Activated CD4-positive, alpha-beta T cell treated with anti-CD3 and anti-CD28 coated beads, Interleukin-2, amount 10 ng/mL, durations not matched to agents 24 days and 14 days (primary cell): ENCODE measurements at regions not wholly inside any gene's neighbourhood (a gene's known extent, or its start where the extent isn't known, plus 50 kb on each side); places are given as distances from the start of the nearest gene placed in this dataset.

Source experiments
- DNase-seq: peaks from one replicate; pipeline ENCODE4 v3.0.0; 2022
- H3K27ac Mint-ChIP-seq: one replicate; pipeline ENCODE4 v1.8.0; 2022; ENCODE audit warnings: mild to moderate bottlenecking, mixed read lengths
- H3K27me3 Mint-ChIP-seq: one replicate; pipeline ENCODE4 v1.8.0; 2022; ENCODE audit warnings: mixed read lengths
- H3K36me3 Mint-ChIP-seq: one replicate; pipeline ENCODE4 v1.8.0; 2022; ENCODE audit warnings: low read depth, mild to moderate bottlenecking, mixed read lengths
- H3K4me1 Mint-ChIP-seq: one replicate; pipeline ENCODE4 v1.8.0; 2021; ENCODE audit warnings: mixed read lengths
- H3K4me3 Mint-ChIP-seq: one replicate; pipeline ENCODE4 v1.8.0; 2022; ENCODE audit warnings: mild to moderate bottlenecking, moderate library complexity, mixed read lengths
- H3K9me3 Mint-ChIP-seq: one replicate; pipeline ENCODE4 v1.8.0; 2021; ENCODE audit warnings: mixed read lengths
- intact Hi-C: fragments of 100-400 bp; cut with micrococcal nuclease; formaldehyde crosslinking; loops from one replicate; pipeline ENCODE4 v1.15.1; 2023

DNA sequence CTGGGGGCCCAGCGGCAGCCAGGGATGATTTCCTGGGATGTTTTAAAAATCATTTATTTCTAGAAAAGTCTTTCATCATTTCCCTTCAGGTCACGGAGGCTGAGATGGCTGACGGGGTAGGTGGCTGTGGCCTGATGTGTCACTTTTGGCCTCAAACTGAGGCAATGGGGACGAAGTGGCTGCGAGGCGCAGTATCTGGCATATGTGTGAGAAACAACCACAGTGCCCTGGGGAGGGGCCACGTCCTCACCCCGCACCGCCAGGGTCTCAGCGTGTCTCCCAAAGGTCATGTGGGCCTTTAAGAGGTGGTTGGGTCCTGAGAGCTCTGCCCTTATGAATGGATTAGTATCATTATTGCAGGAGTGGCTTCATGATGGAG, 120.0 kb downstream of the CEBPB start:
- intact Hi-C loops = no loop called here
- peaks cover 25% of the 10 kb centered on the region for H3K27me3 Mint-ChIP-seq
- no peaks in the 10 kb centered on the region for H3K36me3 Mint-ChIP-seq
- H3K4me1 Mint-ChIP-seq = no peaks in the 10 kb centered on the region
- H3K4me3 Mint-ChIP-seq = no peak overlapping the region
- H3K9me3 Mint-ChIP-seq = no peaks in the 10 kb centered on the region
- no peak overlapping the region for H3K27ac Mint-ChIP-seq
- DNase-seq = no peak

GRCh38 chr20:50311308-50312001, 120.8 kb downstream of the CEBPB start:
- H3K4me1 Mint-ChIP-seq = no peaks in the 10 kb centered on the region

GRCh38 chr20:50312002-50312681, 121.5 kb downstream of the CEBPB start:
- no peak overlapping the region for H3K4me3 Mint-ChIP-seq
- H3K27ac Mint-ChIP-seq = no peak overlapping the region
- no peaks in the 10 kb centered on the region for H3K9me3 Mint-ChIP-seq
- intact Hi-C loops = no loop called here
- peaks cover 33% of the 10 kb centered on the region for H3K27me3 Mint-ChIP-seq
- H3K36me3 Mint-ChIP-seq = no peaks in the 10 kb centered on the region
- no peaks in the 10 kb centered on the region for H3K4me1 Mint-ChIP-seq
- DNase-seq = no peak

More at GRCh38 chr20:50311308-50312001, 120.8 kb downstream of the CEBPB start:
- Mint-ChIP-seq H3K27me3 (peaks cover 30% of the 10 kb centered on the region), H3K9me3 (no peaks in the 10 kb centered on the region), H3K36me3 (no peaks in the 10 kb centered on the region), H3K27ac (no peak overlapping the region), H3K4me3 (no peak overlapping the region)
- intact Hi-C loops = no loop called here
- no peak for DNase-seq

DNA sequence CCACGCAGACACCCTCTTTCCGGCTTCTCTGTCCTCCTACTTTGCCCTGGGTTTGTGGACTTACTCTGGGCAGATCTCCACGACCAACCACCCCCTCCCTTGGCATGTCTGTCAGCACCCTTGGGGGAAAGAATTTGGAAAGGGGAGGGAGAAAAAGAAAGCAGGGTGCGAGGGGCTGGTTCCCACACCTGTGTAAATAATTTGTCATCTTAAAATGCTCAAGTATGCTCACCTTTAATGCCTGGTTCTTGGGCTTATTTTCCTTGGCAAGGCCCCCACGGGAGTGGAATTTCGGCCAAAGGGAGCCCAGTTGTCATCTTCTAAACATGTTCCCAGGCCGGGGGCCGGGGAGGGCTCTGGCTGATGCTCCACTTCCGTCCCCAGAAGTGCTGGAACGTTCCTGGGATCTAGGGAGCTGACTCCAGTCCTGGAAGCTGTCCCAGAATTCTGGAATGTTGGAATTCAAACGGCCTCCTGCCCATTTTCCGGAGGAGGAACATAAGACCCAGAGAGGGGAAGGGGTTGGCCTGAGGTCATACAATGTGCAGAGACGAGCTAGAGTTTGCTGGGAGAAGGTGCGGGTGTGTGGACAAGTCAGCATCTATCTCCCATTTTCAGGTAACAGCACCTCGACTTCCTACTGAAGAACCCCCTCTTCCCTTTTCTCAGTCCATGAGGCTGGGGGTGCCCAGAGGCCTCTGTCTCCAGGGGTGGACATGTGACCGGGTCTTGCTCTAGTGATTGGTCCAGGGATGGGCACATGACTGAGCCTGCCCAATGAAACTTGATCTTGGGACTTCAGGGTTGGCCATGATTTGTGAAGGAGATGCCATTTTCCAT, 122.3 kb downstream of the CEBPB start:
- Mint-ChIP-seq H3K27ac (no peak overlapping the region), H3K27me3 (peaks cover 38% of the 10 kb centered on the region), H3K36me3 (no peaks in the 10 kb centered on the region), H3K4me3 (no peak overlapping the region), H3K9me3 (no peaks in the 10 kb centered on the region), H3K4me1 (no peaks in the 10 kb centered on the region)
- intact Hi-C loops = no loop called here
- no peak for DNase-seq

DNA sequence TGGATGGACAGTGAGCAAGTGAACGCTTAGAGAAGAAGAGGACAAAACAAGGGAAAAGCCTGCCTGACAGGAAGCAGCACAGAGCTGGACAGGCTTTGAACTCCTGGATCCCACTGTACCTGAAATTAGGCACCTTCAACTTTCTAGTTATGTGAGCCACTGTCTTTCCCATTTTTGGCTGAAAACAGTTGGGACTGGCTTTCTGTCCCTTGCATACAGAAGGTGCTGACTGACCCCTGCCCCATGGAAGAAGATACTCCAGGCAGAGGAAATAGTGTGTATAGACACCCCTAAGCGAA, 122.8 kb downstream of the CEBPB start:
- Mint-ChIP-seq H3K4me3 (no peak overlapping the region), H3K9me3 (no peaks in the 10 kb centered on the region), H3K36me3 (no peaks in the 10 kb centered on the region), H3K4me1 (peaks cover 3% of the 10 kb centered on the region), H3K27ac (no peak overlapping the region), H3K27me3 (peaks cover 41% of the 10 kb centered on the region)
- intact Hi-C loops = no loop called here
- DNase-seq = no peak

DNA sequence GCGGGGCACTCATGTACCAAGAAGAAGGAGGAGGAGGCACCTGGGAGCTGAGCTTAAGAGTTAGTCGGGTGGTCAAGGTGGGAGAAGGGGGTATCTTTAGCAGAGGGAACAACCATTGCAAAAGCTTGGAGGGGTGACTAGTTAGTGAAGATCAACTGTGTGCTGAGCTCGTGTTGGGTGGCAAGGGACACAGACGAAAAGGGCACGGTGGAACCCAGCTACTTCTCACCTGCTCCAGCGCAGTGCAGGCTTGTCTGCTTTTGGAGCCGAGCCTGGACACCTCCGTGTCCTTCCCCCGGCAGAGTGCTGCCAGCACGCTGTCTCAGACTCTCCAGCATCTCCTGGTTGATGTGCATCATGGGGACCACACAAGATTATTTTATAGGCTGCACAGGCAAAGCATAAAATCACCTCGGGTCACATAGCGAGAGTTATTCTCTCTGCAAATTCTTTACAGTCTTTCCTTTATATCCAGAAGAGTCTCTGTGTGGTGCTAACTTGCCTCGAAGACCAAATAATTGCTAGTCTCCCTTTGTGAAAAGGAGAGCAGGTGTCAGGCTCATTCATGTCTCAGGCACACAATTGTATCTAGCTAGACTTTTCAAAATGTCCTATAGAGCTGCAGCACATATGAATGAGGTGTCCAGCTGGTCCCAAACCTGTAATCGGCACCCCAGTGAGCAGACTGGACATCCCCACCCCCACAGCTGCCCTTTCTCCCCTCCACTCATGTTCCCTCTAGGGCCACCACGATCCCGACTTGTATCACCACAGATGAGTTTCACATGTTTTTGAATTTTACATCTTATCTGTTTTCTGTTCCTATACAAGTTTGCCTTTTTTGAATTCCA, 123.4 kb downstream of the CEBPB start:
- Mint-ChIP-seq H3K27ac (no peak overlapping the region), H3K27me3 (peaks cover 41% of the 10 kb centered on the region), H3K4me3 (no peak overlapping the region), H3K36me3 (no peaks in the 10 kb centered on the region), H3K9me3 (no peaks in the 10 kb centered on the region), H3K4me1 (peaks cover 7% of the 10 kb centered on the region)
- intact Hi-C loops = no loop called here
- DNase-seq = no peak

GRCh38 chr20:50314678-50315335, 124.2 kb downstream of the CEBPB start:
- Mint-ChIP-seq H3K4me3 (no peak overlapping the region), H3K9me3 (no peaks in the 10 kb centered on the region), H3K27me3 (peaks cover 38% of the 10 kb centered on the region), H3K4me1 (peaks cover 7% of the 10 kb centered on the region), H3K27ac (no peak overlapping the region), H3K36me3 (no peaks in the 10 kb centered on the region)
- intact Hi-C loops = no loop called here
- no peak for DNase-seq

- Mint-ChIP-seq H3K36me3 (no peaks in the 10 kb centered on the region), H3K4me3 (no peak overlapping the region), H3K27me3 (peaks cover 38% of the 10 kb centered on the region), H3K9me3 (no peaks in the 10 kb centered on the region), H3K27ac (no peak overlapping the region), H3K4me1 (peaks cover 9% of the 10 kb centered on the region)
- intact Hi-C loops = no loop called here
- no peak for DNase-seq
These were observed 125.2 kb downstream of the CEBPB start for GRCh38 chr20:50315586-50316551.

GRCh38 chr20:50317116-50317515, 126.5 kb downstream of the CEBPB start:
- intact Hi-C loops = no loop called here
- H3K27me3 Mint-ChIP-seq = peaks cover 37% of the 10 kb centered on the region
- H3K4me1 Mint-ChIP-seq = peaks cover 12% of the 10 kb centered on the region

DNA sequence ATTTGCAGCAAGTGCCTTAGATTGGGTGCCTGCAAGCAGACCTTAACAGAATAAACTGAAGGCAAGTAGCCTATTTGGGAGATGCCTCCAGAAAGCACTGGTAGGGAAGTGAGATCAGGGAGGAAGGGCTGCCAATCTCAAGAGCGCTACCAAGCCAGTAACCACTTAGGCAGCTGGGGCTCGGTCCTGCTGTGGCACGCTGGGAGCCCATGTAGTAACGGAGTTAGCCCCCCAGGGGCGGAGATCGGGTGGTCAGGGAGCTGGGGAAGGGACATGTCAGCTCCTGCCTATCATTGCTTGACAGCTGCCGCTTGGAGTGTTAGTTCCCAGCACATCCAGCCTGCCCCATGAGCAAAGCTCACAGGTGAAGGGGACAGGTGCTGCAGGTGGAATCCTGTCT, 127.0 kb downstream of the CEBPB start:
- Mint-ChIP-seq H3K4me3 (no peak overlapping the region), H3K4me1 (peaks cover 14% of the 10 kb centered on the region), H3K9me3 (peaks cover 2% of the 10 kb centered on the region), H3K27ac (no peak overlapping the region), H3K36me3 (no peaks in the 10 kb centered on the region), H3K27me3 (peaks cover 38% of the 10 kb centered on the region)
- intact Hi-C loops = no loop called here
- DNase-seq = no peak

More at GRCh38 chr20:50317116-50317515, 126.5 kb downstream of the CEBPB start:
- DNase-seq = no peak
- Mint-ChIP-seq H3K36me3 (no peaks in the 10 kb centered on the region), H3K4me3 (no peak overlapping the region), H3K27ac (no peak overlapping the region), H3K9me3 (no peaks in the 10 kb centered on the region)

DNA sequence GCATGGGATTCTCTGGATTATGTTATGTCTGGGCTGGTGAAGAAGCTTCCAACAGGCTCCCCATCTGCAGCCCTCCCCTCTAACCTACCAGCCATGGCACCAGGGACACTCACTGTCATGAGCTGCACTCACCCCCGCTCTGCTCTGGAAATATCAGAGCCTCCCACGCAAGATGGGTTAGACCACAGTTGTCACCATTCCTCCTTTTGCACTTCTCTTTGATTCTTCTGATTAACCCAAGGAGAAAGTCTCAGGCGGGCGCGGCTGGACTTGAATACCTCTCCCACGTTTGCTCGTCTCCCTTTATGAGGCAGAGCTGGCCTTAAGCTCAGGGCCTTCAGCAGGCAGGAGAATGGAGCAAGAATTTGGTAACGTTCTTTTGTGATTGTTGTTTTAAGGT, 128.1 kb downstream of the CEBPB start:
- H3K36me3 Mint-ChIP-seq = no peaks in the 10 kb centered on the region
- no peak for DNase-seq
- H3K4me1 Mint-ChIP-seq = peaks cover 15% of the 10 kb centered on the region

GRCh38 chr20:50320005-50320900, 129.6 kb downstream of the CEBPB start:
- intact Hi-C loops = no loop called here
- peaks cover 15% of the 10 kb centered on the region for H3K4me1 Mint-ChIP-seq
- peaks cover 20% of the 10 kb centered on the region for H3K27me3 Mint-ChIP-seq
- peaks cover 3% of the 10 kb centered on the region for H3K9me3 Mint-ChIP-seq
- H3K36me3 Mint-ChIP-seq = no peaks in the 10 kb centered on the region
- peak overlapping the region; percentile 36 for H3K27ac Mint-ChIP-seq
- H3K4me3 Mint-ChIP-seq = no peak overlapping the region
- no peak for DNase-seq

More for the DNA sequence above, 128.1 kb downstream of the CEBPB start:
- Mint-ChIP-seq H3K4me3 (no peak overlapping the region), H3K27me3 (peaks cover 31% of the 10 kb centered on the region), H3K9me3 (peaks cover 3% of the 10 kb centered on the region), H3K27ac (no peak overlapping the region)
- intact Hi-C loops = no loop called here
